DOHH2 (cell line): ENCODE measurements at regions not wholly inside any gene's neighbourhood (a gene's known extent, or its start where the extent isn't known, plus 50 kb on each side); places are given as distances from the start of the nearest gene placed in this dataset.

Experiments
- H3F3A ChIP-seq: fragments of 200-600 bp; sonication (generic), shearing (Covaris generic); 2 replicates; pipeline ENCODE4 v1.6.0; 2016; ENCODE audit warnings: antibody characterized with exemption, mild to moderate bottlenecking; ENCODE audit not compliant: control insufficient read depth, insufficient read depth
- H3K27ac ChIP-seq: fragments of 200-600 bp; sonication (generic); 2 replicates; pipeline ENCODE4 v1.5.1; 2014; ENCODE audit warnings: low read depth, mild to moderate bottlenecking, low read length, moderate library complexity
- H3K27me3 ChIP-seq: fragments of 200-600 bp; sonication (generic); 2 replicates; pipeline ENCODE4 v1.6.1; 2014; ENCODE audit warnings: mild to moderate bottlenecking, low read length, mixed read lengths; ENCODE audit not compliant: control insufficient read depth
- H3K36me3 ChIP-seq: fragments of 200-600 bp; sonication (generic); 2 replicates; pipeline ENCODE4 v1.6.1; 2014; ENCODE audit warnings: mild to moderate bottlenecking, low read length, moderate library complexity, mixed read lengths; ENCODE audit not compliant: control insufficient read depth
- H3K4me1 ChIP-seq: fragments of 200-600 bp; sonication (generic); 2 replicates; pipeline ENCODE4 v1.6.1; 2014; ENCODE audit warnings: mild to moderate bottlenecking, low read length, mixed read lengths; ENCODE audit not compliant: control insufficient read depth
- H3K4me2 ChIP-seq: fragments of 200-600 bp; sonication (generic); 2 replicates; pipeline ENCODE4 v1.6.0; 2014; ENCODE audit warnings: mild to moderate bottlenecking, low read length, moderate library complexity
- H3K4me3 ChIP-seq: fragments of 200-600 bp; sonication (generic); 2 replicates; pipeline ENCODE4 v1.5.1; 2014; ENCODE audit warnings: mild to moderate bottlenecking, low read length, mixed read lengths
- H3K79me2 ChIP-seq: fragments of 200-600 bp; sonication (generic); 2 replicates; pipeline ENCODE4 v1.6.1; 2014; ENCODE audit warnings: mild to moderate bottlenecking, low read length, mixed read lengths; ENCODE audit not compliant: control insufficient read depth
- H3K9me2 ChIP-seq: fragments of 200-600 bp; sonication (generic); replicated peaks from 2 replicates; pipeline ENCODE4 v1.6.1; 2014; ENCODE audit warnings: mild to moderate bottlenecking, low read length, mixed read lengths; ENCODE audit not compliant: control insufficient read depth
- H3K9me3 ChIP-seq: fragments of 200-600 bp; sonication (generic); 2 replicates; pipeline ENCODE4 v1.6.1; 2014; ENCODE audit warnings: antibody characterized with exemption, low read length, mixed read lengths; ENCODE audit not compliant: control insufficient read depth, insufficient read depth
- H4K20me1 ChIP-seq: fragments of 200-600 bp; sonication (generic); 2 replicates; pipeline ENCODE4 v1.6.0; 2014; ENCODE audit warnings: low read depth, mild to moderate bottlenecking, antibody characterized with exemption, low read length, moderate library complexity; ENCODE audit not compliant: control insufficient read depth, insufficient read depth
- EZH2phosphoT487 ChIP-seq: fragments of 200-600 bp; sonication (generic); IDR thresholded peaks from 2 replicates; pipeline ENCODE4 v1.6.1; 2017; ENCODE audit warnings: borderline replicate concordance, mild to moderate bottlenecking, antibody characterized with exemption, low read length, moderate library complexity, mixed read lengths
- TF ChIP-seq, protein P1 (sequence below): fragments of 200-600 bp; sonication (generic); IDR thresholded peaks from one replicate; pipeline ENCODE4 v1.5.1; 2014; ENCODE audit warnings: antibody characterized with exemption, mild to moderate bottlenecking, low read depth, low read length; ENCODE audit not compliant: poor library complexity, severe bottlenecking

DNA sequence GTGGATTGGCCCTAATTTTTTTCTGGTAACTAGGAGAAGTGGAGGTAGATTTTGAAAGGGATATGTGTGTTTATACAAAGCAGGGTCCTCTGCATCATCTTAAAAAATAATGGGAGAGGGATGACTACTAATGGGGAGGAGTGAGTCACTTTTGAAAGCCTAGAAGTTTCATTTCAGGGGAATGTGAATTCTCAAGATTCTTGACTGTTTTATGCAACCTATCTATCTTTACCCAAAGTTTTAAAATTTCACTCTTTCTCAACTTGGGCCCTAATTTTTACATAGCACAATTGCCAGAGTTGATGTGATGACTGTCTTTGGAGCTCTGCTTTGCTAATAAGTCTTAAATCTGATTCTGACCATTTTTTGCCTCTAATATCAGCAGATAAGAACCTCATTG is 445.2 kb downstream of the GRXCR1 start:
- Histone ChIP-seq H3F3A (no peaks in the 10 kb centered on the region), H3K27me3 (no peaks in the 10 kb centered on the region), H3K79me2 (no peaks in the 10 kb centered on the region), H3K4me2 (no peak overlapping the region), H3K36me3 (no peaks in the 10 kb centered on the region), H3K9me2 (no peaks in the 10 kb centered on the region), H3K4me3 (no peak overlapping the region), H3K27ac (no peak overlapping the region), H3K9me3 (no peaks in the 10 kb centered on the region), H3K4me1 (no peaks in the 10 kb centered on the region), H4K20me1 (no peaks in the 10 kb centered on the region)
- TF ChIP-seq, protein P1, sequence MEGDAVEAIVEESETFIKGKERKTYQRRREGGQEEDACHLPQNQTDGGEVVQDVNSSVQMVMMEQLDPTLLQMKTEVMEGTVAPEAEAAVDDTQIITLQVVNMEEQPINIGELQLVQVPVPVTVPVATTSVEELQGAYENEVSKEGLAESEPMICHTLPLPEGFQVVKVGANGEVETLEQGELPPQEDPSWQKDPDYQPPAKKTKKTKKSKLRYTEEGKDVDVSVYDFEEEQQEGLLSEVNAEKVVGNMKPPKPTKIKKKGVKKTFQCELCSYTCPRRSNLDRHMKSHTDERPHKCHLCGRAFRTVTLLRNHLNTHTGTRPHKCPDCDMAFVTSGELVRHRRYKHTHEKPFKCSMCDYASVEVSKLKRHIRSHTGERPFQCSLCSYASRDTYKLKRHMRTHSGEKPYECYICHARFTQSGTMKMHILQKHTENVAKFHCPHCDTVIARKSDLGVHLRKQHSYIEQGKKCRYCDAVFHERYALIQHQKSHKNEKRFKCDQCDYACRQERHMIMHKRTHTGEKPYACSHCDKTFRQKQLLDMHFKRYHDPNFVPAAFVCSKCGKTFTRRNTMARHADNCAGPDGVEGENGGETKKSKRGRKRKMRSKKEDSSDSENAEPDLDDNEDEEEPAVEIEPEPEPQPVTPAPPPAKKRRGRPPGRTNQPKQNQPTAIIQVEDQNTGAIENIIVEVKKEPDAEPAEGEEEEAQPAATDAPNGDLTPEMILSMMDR = no peak
- TF ChIP-seq EZH2phosphoT487 = no peak

DNA sequence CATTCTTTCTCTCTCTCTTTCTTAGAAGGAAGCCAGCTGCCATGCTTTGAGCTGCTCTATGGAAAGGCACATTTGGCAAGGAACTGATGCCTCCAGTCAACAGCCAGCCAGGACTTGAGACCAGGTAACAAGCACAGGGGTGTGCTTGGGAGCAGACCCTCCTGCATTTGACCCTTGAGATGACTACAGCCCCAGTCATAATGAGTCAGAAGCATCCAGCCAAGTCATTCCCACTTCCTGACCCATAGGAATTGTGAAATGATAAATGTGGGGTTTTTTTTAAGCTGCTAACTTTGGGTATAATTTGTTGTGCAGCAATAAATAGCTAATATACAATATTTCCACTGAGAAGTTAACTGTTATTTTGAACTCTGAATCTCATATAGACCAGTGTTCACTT is 446.9 kb downstream of the GRXCR1 start:
- Histone ChIP-seq H3K4me2 (no peak overlapping the region), H3K36me3 (no peaks in the 10 kb centered on the region), H3K27me3 (no peaks in the 10 kb centered on the region), H4K20me1 (no peaks in the 10 kb centered on the region), H3K4me3 (no peak overlapping the region), H3K9me2 (no peaks in the 10 kb centered on the region), H3K4me1 (no peaks in the 10 kb centered on the region), H3F3A (no peaks in the 10 kb centered on the region), H3K79me2 (no peaks in the 10 kb centered on the region), H3K9me3 (no peaks in the 10 kb centered on the region), H3K27ac (no peak overlapping the region)
- TF ChIP-seq EZH2phosphoT487 = no peak
- TF ChIP-seq, protein P1 = no peak

DNA sequence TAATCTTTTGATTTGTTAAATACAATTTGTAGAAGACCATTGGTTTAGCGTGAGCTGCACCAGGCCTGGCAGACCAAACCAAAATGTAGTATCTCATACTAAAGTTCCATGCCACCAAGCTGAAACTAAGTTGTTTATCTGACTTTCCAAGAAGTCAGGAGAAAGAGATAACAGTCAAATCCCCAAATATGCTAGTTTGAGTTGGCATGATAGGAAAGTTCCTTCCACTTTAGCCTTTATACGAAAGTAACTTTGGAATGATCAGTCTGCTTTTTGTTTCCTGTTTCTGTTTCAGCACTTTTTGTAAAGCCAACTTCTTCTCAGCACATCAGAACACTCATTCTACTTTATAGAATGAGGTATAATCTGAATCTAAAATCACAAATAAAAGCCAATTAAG is 449.2 kb downstream of the GRXCR1 start:
- TF ChIP-seq, protein P1 = no peak
- TF ChIP-seq EZH2phosphoT487 = no peak
- Histone ChIP-seq H3K27ac (no peak overlapping the region), H3F3A (no peaks in the 10 kb centered on the region), H3K36me3 (no peaks in the 10 kb centered on the region), H3K4me1 (no peaks in the 10 kb centered on the region), H3K79me2 (no peaks in the 10 kb centered on the region), H3K9me3 (no peaks in the 10 kb centered on the region), H4K20me1 (no peaks in the 10 kb centered on the region), H3K9me2 (no peaks in the 10 kb centered on the region), H3K4me3 (no peak overlapping the region), H3K4me2 (no peak overlapping the region), H3K27me3 (no peaks in the 10 kb centered on the region)

DNA sequence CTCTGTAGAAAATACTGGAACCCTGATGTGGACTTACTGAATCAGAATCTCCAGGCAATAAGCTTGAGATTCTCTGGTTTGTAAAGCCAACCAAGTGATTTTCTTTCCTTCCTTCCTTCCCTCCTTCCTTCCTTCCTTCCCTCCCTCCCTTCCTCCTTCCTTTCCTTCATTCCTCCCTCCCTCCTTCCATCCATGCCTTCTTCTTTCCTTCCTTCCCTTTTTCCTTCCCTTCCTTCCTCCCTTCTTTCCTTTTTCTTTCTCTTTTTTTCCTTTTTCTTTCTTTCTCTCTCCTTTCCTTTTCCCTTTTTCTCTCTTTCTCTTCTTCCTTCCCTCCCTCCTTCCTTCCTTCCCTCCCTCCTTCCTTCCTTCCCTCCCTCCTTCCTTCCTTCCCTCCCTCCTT is 450.8 kb downstream of the GRXCR1 start:
- H3K36me3 ChIP-seq = no peaks in the 10 kb centered on the region
- H3K9me3 ChIP-seq = no peaks in the 10 kb centered on the region
- no peaks in the 10 kb centered on the region for H3K4me1 ChIP-seq
- H3K4me2 ChIP-seq = no peak overlapping the region
- H4K20me1 ChIP-seq = no peaks in the 10 kb centered on the region
- no peaks in the 10 kb centered on the region for H3K27me3 ChIP-seq
- H3K79me2 ChIP-seq = no peaks in the 10 kb centered on the region
- no peaks in the 10 kb centered on the region for H3K9me2 ChIP-seq
- H3K27ac ChIP-seq = no peak overlapping the region
- no peak overlapping the region for H3K4me3 ChIP-seq
- TF ChIP-seq EZH2phosphoT487 = no peak
- TF ChIP-seq, protein P1 = no peak
- H3F3A ChIP-seq = no peaks in the 10 kb centered on the region
